B cell (primary cell): ENCODE measurements at regions not wholly inside any gene's neighbourhood (a gene's known extent, or its start where the extent isn't known, plus 50 kb on each side); places are given as distances from the start of the nearest gene placed in this dataset.

ENCODE experiments used
- EZH2 ChIP-seq: IDR thresholded peaks from 2 replicates; pipeline ENCODE4 v1.6.1; 2012; ENCODE audit warnings: borderline replicate concordance, low read depth, mild to moderate bottlenecking, moderate library complexity, low read length; ENCODE audit not compliant: insufficient read depth, poor library complexity, severe bottlenecking
- TF ChIP-seq, protein P1 (sequence below): fragments of 200-600 bp; IDR thresholded peaks from one replicate; pipeline ENCODE4 v1.8.0; 2022; ENCODE audit warnings: antibody characterized with exemption, mild to moderate bottlenecking

DNA sequence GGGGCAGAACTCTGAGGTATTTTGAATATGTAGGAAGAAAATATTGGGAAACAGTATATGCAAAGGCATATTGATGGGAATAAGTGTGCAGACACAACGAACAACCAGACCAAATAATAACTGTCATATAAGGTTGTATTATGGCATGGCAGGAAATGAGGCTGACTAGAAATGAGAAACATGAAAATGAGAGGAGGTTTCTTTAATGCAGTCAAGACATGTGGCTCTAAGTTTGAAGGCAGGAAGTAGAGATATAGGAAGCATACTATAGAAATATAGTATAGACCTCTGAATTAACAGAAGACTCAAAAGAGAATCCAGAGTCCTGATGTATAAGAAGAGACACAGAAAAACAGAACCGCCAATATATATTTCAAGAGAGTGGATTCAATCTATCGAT lies 459.7 kb upstream of the PTCHD4 start:
- TF ChIP-seq, protein P1, sequence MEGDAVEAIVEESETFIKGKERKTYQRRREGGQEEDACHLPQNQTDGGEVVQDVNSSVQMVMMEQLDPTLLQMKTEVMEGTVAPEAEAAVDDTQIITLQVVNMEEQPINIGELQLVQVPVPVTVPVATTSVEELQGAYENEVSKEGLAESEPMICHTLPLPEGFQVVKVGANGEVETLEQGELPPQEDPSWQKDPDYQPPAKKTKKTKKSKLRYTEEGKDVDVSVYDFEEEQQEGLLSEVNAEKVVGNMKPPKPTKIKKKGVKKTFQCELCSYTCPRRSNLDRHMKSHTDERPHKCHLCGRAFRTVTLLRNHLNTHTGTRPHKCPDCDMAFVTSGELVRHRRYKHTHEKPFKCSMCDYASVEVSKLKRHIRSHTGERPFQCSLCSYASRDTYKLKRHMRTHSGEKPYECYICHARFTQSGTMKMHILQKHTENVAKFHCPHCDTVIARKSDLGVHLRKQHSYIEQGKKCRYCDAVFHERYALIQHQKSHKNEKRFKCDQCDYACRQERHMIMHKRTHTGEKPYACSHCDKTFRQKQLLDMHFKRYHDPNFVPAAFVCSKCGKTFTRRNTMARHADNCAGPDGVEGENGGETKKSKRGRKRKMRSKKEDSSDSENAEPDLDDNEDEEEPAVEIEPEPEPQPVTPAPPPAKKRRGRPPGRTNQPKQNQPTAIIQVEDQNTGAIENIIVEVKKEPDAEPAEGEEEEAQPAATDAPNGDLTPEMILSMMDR, result no peak
- no peak for TF ChIP-seq EZH2
